HG02610 (cell line): ENCODE measurements at regions not wholly inside any gene's neighbourhood (a gene's known extent, or its start where the extent isn't known, plus 50 kb on each side); places are given as distances from the start of the nearest gene placed in this dataset.
"Not testable (repeated sequence)": the region's sequence is repeated elsewhere in the genome, so short reads cannot be mapped to it uniquely, and the experiment has no call there.

Experiments
- ATAC-seq: cut with Tn5 transposase; IDR thresholded peaks from one replicate; pipeline ENCODE4 v1.9.1; 2021; ENCODE audit warnings: mild to moderate bottlenecking, moderate library complexity; ENCODE audit not compliant: unreplicated experiment

DNA sequence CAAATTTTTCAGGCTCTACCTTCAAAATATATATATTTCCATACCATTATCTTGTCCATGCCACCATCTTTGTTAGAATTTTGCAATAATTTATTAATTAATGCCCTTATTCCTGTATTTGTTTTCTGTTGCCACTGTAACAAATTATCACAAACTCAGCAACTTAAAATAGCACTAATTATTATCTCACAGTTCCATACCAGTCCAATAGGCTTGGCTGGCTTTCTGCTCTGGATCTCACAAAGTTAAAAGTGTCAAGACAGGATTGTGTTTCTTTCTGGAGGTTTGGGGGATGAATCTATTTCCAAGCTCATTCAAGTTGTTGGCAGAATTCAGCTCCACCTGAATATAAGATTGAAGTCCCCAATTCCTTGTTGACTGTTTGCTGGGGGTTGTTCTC, 58.6 kb upstream of the SLC38A4 start:
- no peak for ATAC-seq

DNA sequence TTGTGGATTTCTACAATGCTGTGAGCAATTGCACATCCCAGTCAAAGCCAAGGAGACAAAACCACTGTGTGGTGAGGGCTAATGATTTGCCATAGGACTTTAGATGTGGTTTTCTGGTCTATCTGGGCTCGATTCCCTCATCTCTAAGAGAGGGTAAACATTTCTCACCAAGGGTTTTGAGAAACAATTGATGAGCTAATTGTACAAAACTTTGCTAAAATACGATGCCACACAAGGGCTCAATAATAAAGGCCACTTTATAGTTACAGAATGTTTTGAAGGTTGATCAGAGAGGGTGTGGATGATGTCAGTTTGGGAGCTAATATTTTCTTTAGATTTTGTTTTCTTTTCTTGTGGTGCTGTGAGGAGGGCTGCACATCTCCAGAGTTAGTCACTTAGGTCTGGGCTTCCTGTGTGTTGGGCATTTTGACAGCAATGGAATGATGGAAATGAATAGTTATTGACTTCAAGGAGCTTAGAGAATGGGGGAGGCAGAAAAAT, 60.8 kb upstream of the SLC38A4 start:
- ATAC-seq, result no peak

DNA sequence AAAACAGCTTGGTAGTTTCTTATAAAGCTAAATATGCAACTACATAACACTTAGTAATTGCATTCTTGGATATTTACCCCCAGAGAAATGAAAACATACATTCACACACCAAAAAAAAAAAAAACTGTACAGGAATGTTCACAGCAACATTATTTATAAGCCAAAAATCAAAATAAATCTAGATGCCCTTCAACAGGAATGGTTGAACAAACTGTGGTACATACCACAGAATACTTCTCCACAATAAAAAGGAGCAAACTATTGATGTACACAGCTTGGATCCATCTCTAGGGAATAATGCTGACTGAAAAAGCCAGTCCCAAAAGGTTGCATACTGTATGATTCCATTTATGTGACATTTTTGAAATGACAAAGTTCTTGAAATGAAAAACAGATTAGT, 62.1 kb upstream of the SLC38A4 start:
- no peak for ATAC-seq

DNA sequence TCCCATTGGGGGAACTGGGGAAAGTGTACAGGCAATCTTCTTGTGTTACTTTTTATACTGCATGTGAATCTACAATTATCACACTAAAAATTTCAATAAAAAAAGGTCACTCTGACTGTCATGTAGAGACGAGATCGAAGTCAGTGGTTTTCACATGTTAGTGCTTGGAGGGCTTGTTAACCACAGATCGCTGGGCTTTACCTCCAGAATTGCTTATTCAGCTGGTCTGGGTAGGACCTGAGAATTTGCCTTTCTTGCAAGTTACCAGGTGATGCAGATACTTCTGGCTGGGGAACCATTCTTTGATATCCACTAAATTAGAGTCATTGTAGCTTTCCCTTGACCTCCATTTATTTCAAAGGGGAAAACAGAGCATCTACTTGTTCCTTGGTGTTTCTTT, 62.8 kb upstream of the SLC38A4 start:
- no peak for ATAC-seq

- ATAC-seq, result no peak
Observed at GRCh38 chr12:46891306-46891705, 65.5 kb upstream of the SLC38A4 start.

- no peak for ATAC-seq
Observed at GRCh38 chr12:46892034-46892705, 66.4 kb upstream of the SLC38A4 start.

GRCh38 chr12:46892887-46893286, 67.1 kb upstream of the SLC38A4 start:
- no peak for ATAC-seq

GRCh38 chr12:46893434-46893833, 67.6 kb upstream of the SLC38A4 start:
- no peak for ATAC-seq

DNA sequence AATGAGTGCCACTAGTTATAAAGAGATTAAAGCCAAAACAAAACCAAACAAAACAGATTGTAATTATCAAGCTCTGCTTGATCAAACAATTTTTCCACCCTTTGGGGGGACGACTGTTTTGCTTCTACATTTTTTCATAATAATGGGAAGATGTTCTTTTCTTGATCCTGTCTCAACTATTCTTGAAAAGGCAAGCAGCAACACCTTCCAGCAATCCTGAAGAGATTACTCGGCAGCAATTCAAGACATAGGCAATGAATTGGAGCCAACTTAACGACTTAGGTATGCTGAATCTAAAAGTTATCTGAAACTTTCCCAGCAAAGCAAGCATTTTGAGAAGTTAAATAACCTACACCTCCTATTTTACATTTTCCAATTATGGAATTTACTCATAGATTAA, 69.9 kb upstream of the SLC38A4 start:
- ATAC-seq, result no peak

GRCh38 chr12:46896680-46897079, 70.9 kb upstream of the SLC38A4 start:
- ATAC-seq, result no peak

GRCh38 chr12:46898152-46898931, 72.5 kb upstream of the SLC38A4 start:
- ATAC-seq, result no peak

DNA sequence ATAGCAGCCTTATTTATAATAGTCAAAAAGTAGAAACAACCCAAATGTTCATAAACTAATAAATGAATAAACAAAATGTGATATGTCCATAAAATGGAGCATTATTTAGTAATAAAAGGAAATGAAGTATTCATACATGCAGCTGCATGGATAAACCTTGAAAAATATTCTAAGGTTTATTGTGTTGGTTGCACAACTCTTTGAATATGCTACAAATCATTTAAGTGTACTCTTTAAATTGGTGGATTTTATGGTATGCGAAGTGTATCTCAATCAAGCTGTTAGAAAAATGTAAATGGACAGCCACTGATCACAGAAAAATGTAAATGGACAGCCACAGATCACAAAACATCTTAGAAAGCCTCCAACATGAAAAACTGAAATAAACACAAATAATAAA, 73.2 kb upstream of the SLC38A4 start:
- ATAC-seq, result no peak

DNA sequence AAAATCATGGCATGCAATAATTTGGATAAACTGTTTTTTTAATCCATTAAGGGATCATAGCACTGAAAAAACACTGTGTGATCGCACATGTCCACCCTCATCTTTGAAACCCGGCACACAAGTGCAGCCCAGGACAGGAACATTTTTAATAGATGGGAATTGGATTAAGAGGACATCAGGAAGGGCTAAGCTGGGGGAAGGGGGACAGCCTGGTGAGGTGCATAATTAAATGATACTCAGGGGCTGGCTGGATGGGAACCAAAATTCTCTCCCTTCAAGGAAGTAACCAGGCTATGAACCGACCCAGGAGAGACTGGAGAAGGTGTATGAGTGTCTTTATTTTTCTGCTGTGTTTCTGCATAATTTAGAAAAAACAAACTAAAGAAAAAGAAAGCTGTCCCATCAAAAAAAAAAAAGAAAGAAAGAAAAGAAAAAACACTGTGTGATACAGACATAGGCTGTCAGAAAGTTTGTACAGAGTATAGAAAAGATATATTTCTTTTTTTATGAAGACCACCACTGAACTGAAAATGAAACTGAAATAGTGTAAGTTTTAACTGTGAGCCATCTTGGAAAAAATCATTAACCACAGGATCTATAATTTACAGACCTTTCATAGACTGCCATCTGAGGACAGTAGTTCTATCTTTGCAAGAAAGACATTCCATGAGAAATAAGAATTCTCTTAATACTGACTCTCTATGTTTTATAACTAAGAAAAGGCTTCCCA, 75.1 kb upstream of the SLC38A4 start:
- ATAC-seq, result no peak

- no peak for ATAC-seq
Observed at GRCh38 chr12:46901464-46902205, 75.8 kb upstream of the SLC38A4 start.

- no peak for ATAC-seq
Observed at GRCh38 chr12:46903058-46903457, 77.3 kb upstream of the SLC38A4 start.

DNA sequence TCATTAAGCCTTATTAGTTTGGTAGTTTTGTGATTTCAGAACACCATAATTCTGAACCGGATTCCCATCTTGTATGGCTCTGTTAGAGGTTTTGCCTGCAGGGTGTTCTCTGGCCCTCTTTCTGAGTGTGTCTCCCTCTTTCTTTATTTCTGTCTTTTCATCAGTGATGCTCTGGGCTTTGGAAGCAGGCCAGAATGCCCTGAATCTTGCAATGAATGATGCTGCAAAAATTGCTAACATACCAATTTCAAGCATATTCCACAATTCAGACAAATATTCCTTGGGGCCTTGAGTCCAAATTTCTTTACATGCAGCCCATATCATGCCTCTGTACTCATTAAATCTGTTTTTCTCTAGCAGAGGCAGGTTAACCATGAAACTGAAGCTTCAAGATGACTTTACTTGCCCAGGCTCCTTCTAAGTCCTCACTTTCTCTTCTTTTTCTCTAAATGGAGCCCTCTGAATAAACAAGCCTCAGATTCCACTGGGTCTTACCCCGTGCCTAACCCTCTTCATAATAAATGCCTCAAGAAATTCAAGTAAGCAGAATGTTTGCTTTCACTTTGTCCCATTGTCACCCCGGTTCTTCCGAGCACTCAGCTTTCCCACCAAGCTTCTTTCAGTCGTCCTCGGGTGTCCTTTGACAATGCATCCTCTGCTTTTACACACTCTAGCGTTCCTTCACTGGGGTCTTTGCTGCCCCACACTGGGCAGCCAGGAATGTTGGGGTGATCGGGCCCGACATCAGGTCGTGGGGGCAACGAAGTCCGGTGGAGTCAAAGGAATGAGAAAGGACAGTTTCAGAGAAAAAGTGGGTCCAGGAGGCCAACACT, 78.8 kb upstream of the SLC38A4 start:
- ATAC-seq, result no peak

GRCh38 chr12:46905239-46905627, 79.4 kb upstream of the SLC38A4 start:
- ATAC-seq, result not testable (repeated sequence)

DNA sequence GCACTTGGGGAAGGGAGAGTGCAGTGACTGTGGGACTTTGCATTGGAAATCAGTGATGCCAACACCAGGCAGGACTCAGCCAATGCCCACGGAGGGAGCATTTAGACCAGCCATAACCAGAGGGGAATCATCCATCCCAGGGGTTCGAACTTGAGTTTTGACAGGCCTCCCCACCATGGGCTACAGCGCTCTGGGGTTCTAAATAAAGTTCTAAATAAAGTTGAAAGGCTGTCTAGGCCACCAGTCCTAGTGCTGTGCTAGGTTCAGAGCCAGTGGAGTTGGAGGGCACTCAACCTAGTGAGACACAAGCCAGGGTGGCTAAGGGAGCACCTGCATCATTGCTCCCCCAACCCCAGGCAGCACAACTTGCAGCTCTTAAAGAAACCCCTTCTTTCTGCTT, 82.0 kb upstream of the SLC38A4 start:
- ATAC-seq, result no peak

DNA sequence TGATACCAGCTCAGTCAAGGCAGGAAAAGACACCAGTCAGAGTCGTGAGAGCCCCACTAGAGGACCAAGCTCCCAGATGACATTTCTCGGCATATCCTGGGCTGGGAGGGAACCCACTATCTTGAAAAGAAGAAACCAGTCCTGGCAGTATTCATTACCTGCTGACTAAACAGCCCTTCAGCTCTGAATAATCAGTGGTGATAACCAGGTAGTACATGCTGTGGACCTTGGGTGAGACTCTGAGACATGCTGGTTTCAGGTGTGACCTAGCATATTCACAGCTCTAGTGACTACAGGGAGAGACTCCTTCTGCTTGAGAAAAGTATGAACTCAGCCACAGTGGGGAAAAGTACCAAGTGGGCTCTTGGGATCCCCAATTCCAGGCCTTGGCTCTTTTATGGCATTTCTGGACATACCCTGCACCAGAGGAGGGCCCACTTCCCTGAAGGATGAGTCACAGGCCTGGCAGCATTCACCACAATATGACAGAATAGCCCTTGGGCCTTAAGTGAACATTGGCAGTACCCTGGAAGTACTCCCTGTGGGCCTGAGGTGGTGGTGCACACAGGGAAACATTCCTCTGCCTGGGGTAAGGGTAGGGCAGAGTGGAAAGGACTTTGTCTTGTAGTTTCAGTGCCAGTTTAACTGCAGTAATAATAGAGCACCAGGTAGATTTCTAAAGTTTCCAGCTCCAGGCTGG, 82.6 kb upstream of the SLC38A4 start:
- ATAC-seq, result no peak
